Caki2 (cell line): ENCODE measurements at regions not wholly inside any gene's neighbourhood (a gene's known extent, or its start where the extent isn't known, plus 50 kb on each side); places are given as distances from the start of the nearest gene placed in this dataset.
"Not testable (repeated sequence)": the region's sequence is repeated elsewhere in the genome, so short reads cannot be mapped to it uniquely, and the experiment has no call there.

Experiments
- DNase-seq: peaks from one replicate; pipeline ENCODE4 v3.0.0-alpha.2; 2015; ENCODE audit warnings: low read depth
- in situ Hi-C: cut with HindIII; loops from 2 replicates; pipeline ENCODE4 v1.10.0; 2016; ENCODE audit warnings: low sequenced_read_pairs, low pct_unique_long_range_greater_than_20kb, mixed read lengths

DNA sequence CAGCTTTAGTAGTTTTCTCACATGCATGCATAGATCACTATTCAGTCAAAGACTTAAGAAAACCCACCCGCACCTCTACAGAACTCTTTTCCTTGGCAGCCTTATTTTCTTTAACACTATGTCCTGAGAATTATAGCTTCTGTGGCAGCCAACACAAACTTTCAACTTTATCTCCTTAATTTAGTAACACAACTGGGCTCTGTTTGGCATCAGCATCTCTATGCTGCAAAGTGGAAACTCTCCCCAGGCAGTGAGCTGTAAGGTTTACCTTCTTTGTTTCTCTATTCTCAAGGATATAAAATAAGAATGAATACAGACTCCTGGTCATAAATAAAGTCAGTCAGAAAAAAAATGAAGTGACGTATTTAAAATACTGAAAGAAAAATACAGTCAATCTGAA is 115.2 kb upstream of the PPP1R9A start:
- in situ Hi-C loops = no loop called here
- DNase-seq = no peak

DNA sequence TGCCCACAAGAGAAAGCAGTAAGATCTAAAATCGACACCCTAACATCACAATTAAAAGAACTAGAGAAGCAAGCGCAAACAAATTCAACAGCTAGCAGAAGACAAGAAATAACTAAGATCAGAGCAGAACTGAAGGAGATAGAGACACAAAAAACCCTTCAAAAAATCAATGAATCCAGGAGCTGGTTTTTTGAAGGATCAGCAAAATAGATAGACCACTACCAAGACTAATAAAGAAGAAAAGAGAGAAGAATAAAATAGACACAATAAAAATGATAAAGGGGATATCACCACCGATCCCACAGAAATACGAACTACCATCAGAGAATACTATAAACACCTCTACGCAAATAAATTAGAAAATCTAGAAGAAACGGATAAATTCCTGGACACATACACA is 110.0 kb upstream of the PPP1R9A start:
- in situ Hi-C loops, DNase-seq: not testable (repeated sequence)

DNA sequence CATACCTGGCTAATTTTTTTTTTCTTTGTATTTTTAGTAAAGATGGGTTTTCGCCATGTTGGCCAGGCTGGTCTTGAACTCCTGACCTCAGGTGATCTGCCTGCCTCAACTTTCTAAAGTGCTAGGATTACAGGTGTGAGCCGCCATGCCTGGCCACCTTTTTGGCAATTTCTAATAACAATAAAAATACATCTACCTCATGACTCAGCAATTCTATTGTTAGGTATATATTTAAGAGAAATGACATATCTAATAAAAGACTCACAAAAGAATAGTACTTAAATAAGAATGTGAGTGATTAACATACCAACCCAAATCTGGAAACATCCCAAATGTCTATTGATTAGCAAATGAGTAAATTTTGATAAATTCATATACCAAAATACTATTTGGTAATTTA is 103.6 kb upstream of the PPP1R9A start:
- in situ Hi-C loops = no loop called here
- no peak for DNase-seq

DNA sequence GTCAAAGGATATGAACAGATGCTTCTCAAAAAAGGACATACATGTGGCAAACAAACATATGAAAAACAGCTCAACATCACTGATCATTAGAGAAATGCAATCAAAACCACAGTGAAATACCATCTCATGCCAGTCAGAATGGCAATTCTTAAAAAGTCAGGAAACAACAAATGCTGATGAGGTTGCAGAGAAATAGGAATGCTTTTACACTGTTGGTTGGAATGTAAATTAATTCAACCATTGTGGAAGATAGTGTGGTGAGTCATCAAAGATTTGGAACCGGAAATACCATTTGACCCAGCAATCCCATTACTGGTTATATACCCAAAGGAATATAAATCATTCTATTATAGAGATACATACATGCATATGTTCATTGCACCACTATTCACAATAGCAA is 98.7 kb upstream of the PPP1R9A start:
- DNase-seq, in situ Hi-C loops: not testable (repeated sequence)

DNA sequence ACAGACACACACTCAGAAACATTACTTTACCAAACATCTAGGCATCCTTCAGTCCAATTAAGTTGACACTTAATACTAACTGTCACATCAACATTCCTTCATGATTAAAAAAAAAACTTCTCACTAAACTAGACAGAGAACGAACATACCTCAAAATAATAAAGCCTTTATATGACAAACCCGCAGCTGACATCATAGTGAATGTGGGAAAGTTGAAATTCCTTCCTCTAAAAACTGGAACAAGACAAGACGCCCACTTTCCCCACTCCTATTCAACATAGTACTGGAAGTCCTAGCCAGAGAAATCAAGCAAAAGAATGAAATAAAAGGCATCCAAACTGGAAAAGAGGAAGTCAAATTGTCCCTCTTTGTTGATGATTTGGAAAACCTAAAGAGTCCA is 96.9 kb upstream of the PPP1R9A start:
- in situ Hi-C loops = no loop called here
- DNase-seq = no peak

DNA sequence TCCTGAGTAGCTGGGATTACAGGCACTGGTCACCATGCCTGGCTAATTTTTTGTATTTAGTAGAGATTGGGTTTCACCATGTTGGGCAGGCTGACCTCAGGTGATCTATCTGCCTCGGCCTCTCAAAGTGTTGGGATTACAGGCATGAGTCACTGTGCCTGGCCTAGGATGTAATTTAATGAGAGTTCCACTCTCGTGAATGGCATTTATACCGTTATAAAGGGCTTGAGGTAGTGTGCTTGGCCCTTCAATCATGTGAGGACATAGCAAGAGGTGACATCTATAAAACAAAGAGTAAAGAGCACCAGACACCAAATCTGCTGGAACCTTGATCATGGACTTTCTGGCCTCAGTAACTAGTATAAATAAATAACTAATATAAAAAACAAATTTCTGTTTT is 93.5 kb upstream of the PPP1R9A start:
- in situ Hi-C loops = no loop called here

DNA sequence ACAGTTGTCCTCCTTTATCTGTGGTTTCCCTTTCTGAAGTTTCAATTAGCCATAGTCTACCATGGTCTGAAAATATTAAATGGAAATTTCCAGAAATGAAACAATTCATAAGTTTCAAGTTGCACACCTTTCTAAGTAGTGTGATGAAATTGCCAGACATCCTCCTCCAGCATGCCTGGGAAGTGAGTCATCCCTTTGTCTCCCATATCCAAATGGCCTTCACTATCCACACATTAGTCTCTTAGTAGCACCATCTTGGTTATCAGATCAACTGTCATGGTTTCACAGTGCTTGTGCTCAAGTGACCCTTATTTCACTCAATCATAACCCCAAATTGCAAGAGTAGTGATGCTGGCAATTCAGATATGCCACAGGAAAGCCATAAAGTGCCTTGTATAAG is 83.4 kb upstream of the PPP1R9A start:
- peak; percentile 48 for DNase-seq
- in situ Hi-C loops = no loop called here

More for the DNA sequence above, 93.5 kb upstream of the PPP1R9A start:
- no peak for DNase-seq

DNA sequence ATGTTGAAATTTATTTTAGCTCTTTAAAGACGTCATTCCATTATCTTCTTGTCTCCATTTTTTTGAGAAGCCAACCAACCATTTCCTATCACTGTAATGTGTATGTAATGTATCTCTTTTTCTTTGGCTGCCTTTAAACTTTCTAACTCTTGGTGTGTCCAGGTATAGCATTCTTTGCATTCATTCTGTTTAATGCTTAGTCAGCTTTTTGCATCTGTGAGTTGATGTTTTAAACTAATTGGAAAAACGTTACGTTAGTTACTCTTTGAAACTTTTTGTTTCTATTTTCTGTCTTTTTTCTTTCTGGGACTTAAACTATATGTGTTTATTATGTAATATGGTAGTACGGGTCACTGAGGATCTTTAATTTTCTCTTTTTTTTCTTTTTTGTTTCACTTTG is 77.4 kb upstream of the PPP1R9A start:
- in situ Hi-C loops = no loop called here

DNA sequence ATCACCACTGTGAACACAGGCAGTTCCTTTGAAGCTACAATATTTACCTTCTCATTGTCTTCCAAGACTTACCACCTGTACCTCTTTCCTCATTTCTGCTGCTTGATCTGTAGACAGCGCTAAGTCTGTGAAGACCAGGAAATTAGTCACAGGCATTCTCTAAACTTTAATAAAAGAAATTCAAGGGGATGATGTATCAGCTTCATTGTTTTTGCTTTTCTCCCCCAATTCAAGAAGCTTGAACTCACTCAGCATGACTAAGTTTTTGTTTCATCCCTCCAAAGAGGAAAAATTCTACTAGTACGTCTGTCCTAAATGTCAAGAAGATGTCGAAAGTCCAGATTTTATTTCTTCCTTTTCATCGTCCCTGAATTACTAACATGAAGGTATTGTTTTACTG is 75.3 kb upstream of the PPP1R9A start:
- in situ Hi-C loops = no loop called here
- DNase-seq = no peak

More for the DNA sequence above, 77.4 kb upstream of the PPP1R9A start:
- DNase-seq = no peak

DNA sequence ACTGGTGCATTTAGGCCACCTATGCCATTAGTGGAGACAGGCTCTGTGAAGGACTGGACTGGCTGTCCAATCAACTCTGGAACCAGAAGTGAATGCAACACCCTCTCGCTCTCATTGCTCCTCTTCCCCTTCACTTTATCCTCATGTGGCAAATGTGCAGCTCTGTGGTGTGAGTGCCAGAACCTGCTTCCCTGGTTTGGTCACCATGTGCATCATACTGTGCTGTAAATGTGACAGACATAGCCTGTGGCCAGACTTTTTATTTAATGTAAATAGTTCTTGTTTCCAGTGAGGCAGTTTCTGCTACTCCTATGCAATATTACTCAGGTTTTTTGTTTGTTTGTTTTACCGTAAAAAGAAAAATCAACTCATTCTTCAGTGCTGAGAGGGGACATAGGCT is 73.0 kb upstream of the PPP1R9A start:
- DNase-seq = no peak
- in situ Hi-C loops = no loop called here

DNA sequence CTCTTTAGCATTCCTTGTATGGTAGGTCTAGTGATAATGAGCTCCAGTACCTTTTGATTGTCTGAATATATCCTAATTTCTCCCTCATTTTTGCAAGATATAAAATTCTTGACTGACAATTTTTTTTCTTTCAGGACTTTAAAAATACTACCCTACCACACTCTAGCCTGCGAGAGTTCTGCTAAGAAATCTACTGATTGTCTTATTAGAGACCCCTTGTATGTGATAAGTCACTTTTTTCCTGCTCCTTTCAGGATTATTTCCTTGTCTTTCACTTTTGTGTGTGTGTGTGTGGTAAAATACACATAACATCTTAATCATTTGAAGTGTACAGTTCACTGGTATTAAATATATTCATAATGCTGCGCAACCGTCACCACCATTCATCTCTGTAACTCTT is 68.7 kb upstream of the PPP1R9A start:
- peak; percentile 8 for DNase-seq
- in situ Hi-C loops = no loop called here

DNA sequence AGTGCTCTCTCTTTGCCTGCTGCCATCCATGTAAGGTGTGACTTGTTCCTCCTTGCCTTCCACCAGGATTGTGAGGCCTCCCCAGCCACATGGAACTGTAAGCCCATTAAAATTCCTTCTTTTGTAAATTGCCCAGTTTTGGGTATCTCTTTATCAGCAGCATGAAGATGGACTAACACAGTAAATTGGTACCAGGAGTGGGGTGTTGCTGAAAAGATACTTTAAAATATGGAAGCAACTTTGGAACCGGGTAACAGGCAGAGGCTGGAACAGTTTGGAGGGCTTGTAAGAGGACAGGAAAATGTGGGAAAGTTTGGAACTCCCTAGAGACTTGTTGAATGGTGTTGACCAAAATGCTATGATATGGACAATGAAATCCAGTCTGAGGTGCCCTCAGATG is 63.8 kb upstream of the PPP1R9A start:
- no peak for DNase-seq
- in situ Hi-C loops = no loop called here

DNA sequence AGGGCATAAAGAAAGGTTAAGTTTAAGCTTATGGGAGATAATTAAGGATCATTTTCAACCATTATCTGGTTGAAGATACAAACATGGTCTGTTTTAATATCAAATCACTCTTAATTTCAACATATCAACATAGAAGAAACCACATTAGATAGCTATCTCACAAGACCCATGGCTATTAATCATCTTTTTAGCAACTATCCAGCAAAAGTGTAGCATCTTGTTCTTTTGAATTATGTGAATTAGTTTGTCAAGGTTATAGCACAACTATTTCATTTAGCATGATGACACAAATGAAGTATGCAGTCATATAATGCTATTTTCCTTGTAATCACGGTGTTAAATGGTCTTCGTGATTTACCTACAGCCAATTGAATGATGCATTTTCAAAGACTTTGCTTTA is 58.9 kb upstream of the PPP1R9A start:
- DNase-seq = no peak
- in situ Hi-C loops = no loop called here

DNA sequence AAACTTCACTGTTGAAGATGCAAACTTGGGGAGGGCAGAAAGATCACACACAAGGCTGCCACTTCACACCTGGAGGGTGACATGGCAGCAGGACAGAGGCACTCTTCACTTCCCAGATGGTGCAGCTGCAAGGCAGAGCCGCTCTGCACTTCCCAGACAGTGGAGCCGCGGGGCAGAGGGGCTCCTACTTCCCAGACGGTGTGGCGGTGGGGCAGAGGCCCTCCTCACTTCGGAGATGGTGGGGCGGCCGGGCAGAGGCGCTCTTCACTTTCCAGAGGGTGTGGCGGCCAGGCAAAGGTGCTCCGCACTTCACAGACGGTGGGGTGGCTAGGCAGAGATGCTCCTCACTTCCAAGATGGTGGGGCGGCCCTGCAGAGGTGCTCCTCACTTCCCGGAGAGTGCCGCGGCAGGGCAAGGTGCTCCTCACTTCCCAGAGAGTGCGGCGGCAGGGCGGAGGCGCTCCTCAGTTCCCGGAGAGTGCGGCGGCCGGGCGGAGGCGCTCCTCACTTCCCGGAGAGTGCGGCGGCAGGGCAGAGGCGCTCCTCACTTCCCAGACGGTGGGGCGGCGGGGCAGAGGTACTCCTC is 58.3 kb upstream of the PPP1R9A start:
- in situ Hi-C loops = no loop called here
- DNase-seq = no peak

DNA sequence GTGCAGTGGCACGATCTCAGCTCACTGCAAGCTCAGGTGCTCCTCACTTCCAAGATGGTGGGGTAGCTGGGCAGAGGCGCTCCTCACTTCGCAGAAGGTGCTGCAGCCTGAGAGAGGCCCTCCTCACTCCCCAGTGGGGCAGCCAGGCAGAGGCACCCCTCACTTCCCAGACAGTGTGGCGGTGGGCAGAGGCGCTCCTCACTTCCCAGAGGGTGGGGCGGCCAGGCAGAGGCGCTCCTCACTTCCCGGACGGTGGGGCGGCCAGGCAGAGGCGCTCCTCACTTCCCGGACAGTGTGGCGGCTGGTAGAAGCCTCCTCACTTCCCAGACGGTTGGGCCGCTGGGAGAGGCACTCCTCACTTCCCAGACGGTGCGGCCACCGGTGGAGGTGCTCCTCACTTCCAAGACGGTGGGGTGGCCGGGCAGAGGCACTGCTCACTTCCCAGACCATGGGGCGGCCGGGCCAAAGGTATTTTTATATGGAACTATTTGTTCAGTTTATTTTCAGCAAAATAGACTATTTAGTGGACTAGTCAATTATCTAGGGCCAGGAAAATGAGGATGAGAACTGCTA is 57.7 kb upstream of the PPP1R9A start:
- in situ Hi-C loops = no loop called here
- DNase-seq = no peak

DNA sequence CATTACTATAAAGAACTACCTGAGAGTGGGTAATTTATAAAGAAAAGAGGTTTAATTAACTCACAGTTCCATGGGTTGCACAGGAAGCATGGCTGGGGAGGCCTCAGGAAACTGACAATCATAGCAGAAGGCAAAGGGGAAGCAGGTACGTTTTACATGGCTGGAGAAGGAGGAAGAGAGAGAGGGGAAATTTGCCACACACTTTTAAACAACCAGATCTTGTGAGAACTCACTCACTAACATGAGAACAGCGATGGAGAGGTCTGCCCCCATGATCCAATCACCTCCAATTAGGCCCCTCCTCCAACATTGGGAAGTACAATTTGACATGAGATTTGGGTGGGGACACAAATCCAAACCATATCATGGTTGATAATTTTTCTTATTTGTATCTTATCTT is 51.8 kb upstream of the PPP1R9A start:
- DNase-seq = no peak
- in situ Hi-C loops = no loop called here

DNA sequence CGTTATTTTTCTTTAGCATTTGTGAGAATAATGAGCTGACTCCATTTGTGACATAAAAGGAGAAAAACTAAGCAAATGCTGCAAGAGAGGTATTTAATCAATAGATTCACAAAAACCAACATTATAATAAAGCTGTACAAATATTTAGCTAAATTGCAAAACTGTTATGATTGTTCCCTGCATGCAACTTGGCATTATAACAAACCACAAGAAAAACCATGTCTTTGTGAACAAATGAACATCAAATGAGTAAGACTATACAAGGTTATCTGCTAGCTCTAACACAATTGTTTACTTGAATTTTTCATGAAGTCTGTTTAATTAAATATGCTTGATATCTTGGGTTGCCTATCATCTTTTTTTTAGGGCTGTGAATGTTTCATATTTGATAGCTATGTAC is 50.8 kb upstream of the PPP1R9A start:
- in situ Hi-C loops = no loop called here
- DNase-seq = no peak
